ENCODE measurements at regions not wholly inside any gene's neighbourhood (a gene's known extent, or its start where the extent isn't known, plus 50 kb on each side); places are given as distances from the start of the nearest gene placed in this dataset.

DNA sequence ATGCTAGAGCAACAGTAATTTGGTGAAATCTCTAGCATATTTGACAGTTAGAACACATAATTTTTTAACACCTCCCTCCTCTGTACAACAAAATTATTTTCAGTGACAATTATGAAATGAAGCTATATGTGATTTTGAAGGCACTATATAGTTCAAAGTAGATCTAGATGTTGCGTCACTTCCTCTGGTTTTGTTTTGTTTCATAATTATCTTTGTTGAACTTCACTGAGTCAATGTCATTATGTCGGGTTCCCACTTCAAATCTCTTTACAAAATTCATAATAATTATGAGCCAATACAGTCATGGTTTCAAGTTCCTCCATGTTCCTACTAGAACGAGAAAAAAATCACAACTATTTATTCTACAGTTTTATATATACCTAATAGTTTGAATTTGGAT, 254.8 kb upstream of the PLXNA2 start:
- no peak for DNase-seq

DNA sequence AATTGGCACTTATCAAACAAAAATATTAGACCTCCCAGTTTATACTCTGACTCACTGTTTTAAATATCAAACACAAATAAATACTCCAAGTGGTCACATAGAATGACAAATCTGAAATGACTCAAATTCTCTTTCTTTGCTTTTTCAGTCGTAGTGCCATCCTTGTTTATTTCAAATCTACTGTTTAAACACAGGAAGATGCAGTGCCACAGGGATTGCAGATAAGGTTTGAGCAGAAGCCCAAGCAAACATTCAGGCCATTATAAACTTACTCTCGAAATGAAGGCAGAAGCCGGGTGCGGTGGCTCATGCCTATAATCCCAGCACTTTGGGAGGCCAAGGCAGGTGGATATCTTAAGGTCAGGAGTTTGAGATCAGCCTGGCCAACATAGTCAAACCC, 255.4 kb upstream of the PLXNA2 start:
- DNase-seq (no peak), ATAC-seq (no peak)
- intact Hi-C loops (cut with DNase I, micrococcal nuclease) = no loop called here

More for the DNA sequence above, 254.8 kb upstream of the PLXNA2 start:
- ATAC-seq = no peak
- intact Hi-C loops (cut with DNase I, micrococcal nuclease) = no loop called here

DNA sequence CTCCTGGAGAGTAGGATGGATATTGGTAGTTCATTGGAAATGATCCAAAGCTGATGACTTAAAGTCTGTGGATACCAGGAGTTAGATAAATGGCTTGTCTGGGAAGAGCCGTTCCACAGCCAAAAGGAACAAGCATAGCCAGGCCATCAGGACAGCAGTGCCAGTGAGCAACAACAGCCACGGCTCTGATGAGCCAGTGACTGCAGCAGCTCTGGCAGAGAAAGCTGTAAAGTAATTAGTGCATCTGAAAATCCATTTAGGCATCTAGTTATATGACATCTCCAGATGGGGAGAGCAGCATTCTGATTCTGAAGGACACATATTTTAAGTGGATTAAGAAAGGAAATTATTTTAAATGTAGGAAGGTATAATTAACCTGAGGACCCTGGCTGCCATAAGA, 256.2 kb upstream of the PLXNA2 start:
- DNase-seq (no peak), ATAC-seq (no peak)
- intact Hi-C loops (cut with DNase I, micrococcal nuclease) = no loop called here

DNA sequence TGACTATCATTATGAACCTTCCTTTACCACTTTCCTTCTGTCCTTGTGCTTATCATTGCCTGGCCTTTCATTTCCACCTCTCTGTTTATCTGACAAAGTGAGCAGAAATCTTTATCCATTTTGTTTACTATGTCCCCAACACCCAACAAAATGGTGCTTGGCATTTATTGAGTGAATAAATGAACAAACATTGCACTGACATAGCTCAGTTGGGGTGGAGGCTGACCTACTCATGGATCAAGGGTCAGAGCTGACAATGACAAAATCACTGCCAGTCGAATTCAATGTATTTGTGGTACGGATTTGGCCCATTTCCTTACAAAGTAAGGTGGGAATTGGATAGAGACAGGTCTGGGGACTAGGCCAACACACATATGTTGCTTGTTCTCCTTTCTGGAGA, 257.4 kb upstream of the PLXNA2 start:
- intact Hi-C loops (cut with DNase I, micrococcal nuclease) = no loop called here
- no peak for ATAC-seq

DNA sequence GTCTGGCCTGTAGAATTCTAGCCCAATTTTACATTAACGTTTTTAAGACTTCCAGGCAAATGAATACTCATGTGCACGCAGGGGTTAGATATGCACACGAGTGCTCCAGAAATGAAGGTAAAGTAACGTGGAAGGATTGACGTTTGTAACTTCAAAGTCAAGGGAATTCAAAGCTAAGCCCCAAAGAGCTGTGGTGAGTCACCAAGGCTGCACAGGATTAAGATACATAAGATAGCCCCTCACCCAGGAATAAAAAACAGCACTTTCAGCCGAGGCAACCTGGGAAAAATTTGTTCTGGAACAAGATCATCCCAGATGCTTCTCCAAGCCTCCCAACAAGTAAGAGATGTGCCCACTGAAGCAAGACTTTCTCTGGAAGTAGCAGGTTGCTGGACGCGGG, 259.6 kb upstream of the PLXNA2 start:
- intact Hi-C loops (cut with DNase I, micrococcal nuclease) = no loop called here
- ATAC-seq (no peak), DNase-seq (no peak)

More for the DNA sequence above, 257.4 kb upstream of the PLXNA2 start:
- no peak for DNase-seq

DNA sequence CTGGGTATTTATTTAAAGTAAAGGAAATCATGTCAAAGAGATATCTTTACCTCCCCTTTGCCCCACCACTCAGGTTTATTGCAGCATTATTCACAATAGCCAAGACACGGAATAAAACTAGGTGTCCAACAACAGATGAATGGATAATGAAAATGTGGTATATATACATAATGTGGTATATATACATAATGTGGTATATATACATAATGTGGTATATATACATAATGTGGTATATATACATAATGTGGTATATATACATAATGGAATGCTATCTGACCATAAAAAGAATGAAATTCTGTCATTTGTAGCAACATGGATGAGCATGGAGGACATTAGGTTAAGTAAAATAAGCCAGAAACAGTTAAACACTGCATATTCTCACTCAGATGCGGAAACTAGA, 262.6 kb upstream of the PLXNA2 start:
- no peak for ATAC-seq
- no peak for DNase-seq
- intact Hi-C loops (cut with DNase I, micrococcal nuclease) = no loop called here

DNA sequence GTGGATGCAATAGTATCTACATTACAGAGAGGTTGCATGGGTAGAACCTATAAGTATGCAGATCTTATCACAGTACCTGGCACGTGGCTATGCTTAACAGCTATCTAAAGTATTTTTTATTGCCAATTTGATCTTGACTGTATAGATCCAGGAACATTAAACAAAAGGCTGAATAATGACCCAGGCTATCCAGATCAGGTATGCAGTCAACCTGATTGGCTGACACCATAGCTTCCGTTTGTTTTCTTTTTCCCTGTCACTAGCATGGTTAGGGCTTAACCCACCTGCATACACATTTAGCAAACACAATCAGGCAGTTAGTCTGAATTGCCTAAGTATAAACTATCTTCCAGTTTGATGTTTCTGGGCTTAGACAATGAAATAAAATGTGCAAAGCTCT, 264.9 kb upstream of the PLXNA2 start:
- DNase-seq (no peak), ATAC-seq (peak; percentile 70)
- intact Hi-C loops (cut with DNase I, micrococcal nuclease) = no loop called here

DNA sequence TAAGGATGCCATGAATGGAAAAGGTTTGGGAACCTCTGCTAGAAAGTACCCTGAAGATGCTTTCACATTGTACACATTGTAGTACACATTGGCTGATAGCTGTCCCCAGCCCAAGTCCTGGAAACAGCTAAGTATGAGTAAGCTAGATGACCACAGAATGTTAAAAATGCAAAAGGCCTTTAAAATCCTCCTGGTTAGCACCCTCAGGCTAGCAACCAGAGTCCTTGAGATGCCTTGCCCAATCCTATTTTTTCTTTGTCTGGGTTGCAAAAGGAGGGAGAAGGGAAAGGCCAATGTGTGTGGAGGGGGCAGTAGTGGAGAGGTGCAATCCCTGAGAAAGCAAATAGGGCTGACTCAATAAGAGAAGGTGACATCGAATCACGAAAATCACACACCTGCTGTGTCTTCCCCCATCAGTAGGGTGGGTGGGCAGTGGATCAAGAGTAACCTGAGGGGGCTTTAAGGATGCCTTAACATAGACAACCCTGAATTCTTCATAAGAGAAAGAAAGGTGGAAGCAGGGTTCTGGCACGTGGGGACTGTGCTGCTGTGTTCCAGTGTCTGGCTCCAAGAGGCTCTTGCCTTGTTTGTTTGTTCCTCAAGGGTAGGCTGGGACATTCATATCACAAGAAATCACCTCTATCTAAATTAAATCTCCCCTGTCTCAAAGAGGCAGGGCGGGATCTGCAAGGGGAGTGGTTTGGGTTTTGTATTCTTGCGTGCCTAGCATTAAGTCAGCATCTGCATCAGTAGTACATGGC, 266.2 kb upstream of the PLXNA2 start:
- ATAC-seq (no peak), DNase-seq (no peak)
- intact Hi-C loops (cut with DNase I, micrococcal nuclease) = no loop called here

DNA sequence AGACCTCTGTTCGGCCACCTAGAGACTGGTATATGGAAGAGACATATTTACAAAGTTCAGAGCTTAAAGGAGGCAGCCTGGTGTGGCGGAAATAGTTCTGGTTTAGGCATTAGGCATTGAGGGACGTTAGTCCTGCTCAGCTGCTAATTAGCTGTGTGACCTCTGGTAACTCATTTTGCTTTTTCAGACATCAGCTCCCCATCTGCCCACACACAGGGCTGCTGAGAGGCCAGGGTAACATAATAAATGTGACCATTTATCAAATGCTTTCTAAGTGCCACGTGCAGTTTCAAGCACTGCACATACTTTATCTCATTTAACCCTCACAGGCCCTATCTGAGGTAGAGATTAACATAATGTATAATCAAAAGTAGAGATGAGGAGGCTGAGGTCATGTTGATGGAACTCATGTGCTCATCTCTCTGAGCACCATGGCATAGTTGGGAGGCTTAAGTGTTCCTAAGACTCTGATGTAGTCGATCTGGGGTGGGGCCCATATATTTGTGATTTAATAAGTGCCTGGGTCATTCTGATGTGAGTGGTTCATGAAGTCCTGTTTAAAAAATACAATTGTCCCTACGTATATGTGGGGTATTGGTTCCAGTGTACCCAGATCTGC, 267.2 kb upstream of the PLXNA2 start:
- ATAC-seq (no peak), DNase-seq (no peak)
- intact Hi-C loops (cut with DNase I, micrococcal nuclease) = no loop called here

DNA sequence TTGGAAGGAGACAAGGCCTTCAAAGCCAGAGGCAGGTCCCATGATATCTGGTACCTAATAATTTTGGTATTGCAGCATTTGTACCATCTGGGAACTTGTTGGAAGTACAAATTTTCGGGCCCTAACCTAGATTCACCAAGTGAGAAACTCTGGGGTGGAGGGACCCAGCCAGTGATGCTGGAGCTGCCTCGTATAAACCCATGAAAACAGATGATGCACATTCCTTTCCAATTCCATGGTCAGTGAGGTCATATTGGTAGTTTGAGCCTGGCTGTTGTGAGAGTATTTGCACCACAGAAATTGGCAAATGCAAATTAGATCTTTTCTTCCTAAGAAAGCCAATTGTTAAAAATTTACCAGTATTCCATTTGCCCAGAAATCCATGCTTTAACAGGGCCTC, 269.6 kb upstream of the PLXNA2 start:
- ATAC-seq = no peak
- no peak for DNase-seq
- intact Hi-C loops (cut with DNase I, micrococcal nuclease) = no loop called here

DNA sequence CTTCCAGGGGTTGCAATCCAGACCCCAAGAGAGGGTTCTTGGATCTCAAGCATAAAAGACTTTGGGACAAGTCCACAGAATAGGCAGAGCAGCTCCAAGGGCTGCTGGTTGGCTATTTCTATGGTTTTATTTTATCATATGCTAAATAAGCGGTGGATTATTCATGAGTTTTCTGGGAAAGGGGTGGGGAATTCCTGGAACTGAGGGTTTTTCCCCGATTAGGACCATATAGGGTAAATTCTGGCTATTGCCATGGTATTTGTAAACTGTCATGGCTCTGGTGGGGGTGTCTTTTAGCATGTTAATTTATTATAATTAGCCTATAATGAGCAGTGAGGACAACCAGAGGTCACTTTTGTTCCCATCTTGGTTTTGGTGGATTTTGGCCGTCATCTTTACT, 270.9 kb upstream of the PLXNA2 start:
- intact Hi-C loops (cut with DNase I, micrococcal nuclease) = no loop called here
- no peak for DNase-seq
- no peak for ATAC-seq

DNA sequence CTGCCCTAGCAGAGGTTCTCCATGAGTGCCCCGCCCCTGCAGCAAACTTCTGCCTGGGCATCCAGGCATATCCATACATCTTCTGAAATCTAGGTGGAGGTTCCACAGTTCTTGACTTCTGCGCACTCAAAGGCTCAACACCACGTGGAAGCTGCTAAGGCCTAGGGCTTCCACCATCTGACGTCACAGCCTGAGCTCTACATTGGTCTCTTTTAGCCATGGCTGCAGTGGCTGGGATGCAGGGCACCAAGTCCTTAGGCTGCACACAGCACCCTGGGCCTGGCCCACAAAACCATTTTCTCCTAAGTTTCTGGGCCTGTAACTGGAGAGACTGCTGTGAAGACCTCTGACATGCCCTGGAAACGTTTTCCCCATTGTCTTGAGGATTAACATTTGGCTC, 272.6 kb upstream of the PLXNA2 start:
- DNase-seq (no peak), ATAC-seq (no peak)
- intact Hi-C loops (cut with DNase I, micrococcal nuclease) = no loop called here

DNA sequence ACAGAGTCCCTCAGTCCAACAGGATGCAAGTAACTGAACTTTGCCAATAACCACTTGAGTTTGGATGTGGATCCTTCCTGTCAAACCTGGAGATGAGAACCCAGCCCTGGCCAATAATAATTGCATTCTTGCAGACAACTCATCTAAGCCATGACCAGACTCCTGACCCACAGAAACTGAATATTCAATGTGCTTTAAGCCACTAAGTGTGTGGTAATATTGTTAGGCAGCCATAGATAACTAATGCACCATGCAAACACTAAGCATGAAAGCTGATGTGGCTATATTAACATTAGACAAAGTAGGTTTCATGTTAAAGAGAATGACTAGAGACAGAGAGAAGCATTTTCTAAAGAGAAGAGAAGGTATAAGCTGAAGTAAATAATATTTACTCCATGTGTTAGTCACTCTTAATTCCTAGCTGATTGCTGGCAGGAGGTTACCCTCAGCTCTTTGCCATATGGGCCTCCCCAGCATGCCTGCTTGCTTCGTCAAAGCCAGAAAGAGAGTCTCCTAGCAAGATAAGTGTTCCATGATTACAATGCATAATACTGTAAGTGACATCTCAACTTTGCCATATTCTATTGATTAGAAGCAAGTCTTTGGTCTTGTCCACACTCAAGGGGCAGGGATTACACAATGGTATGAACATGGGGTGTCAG, 276.4 kb upstream of the PLXNA2 start:
- no peak for ATAC-seq
- no peak for DNase-seq
- intact Hi-C loops (cut with DNase I, micrococcal nuclease) = no loop called here

DNA sequence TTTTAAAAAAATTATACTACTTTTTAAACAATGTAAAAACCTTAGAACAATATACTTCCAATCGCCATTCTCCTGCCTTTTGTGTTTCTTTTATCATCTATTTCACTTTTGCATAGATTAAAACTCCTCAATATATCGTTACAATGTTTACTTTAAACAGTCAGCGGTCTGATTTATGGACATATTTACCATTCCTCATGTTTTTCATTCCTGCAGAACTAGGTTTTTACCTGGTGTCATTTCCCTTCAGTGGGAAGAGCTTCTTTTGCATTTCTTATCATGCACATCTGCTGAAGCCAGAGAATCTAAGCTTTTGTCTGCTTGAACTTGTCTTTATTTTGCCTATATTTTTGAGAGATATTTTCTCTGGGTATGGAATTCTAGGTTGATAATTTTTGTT, 277.4 kb upstream of the PLXNA2 start:
- DNase-seq (no peak), ATAC-seq (no peak)
- intact Hi-C loops (cut with DNase I, micrococcal nuclease) = no loop called here

DNA sequence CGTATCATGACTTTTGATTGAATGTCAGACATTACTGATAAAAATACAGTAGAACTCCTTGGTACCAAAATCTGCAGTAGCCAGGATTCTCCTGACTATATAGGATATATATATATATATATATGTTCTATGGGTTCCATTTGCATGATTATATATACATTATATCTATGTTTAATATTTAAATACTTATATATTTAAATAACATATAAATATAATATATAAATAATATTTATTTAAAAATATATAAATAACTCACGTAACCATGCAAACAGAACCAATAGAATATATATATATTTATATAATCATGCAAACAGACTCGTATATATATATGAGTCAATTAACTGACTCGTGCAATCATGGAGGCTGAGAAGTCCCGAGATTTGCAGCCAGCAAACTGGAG, 278.8 kb upstream of the PLXNA2 start:
- no peak for ATAC-seq
- no peak for DNase-seq
- intact Hi-C loops (cut with DNase I, micrococcal nuclease) = no loop called here

DNA sequence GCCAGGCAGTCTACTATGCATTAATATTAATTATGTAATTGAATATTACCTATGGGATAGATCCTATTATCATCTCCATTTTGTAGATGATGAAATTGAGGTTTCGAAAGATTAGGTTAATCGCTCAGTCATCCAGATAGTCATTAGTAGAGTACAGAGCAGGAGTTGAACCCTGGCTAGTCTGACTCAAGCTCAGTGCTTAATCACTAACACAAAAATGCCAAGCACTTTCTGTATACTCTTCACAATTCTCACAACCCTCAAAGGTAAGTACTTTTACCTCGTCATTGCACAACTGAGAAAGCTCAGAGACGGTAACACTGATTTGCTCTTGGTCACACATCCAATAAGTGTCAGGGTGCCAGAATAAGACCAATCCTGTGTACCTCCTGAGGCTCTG, 280.2 kb upstream of the PLXNA2 start:
- no peak for ATAC-seq
- no peak for DNase-seq
- intact Hi-C loops (cut with DNase I, micrococcal nuclease) = no loop called here

DNA sequence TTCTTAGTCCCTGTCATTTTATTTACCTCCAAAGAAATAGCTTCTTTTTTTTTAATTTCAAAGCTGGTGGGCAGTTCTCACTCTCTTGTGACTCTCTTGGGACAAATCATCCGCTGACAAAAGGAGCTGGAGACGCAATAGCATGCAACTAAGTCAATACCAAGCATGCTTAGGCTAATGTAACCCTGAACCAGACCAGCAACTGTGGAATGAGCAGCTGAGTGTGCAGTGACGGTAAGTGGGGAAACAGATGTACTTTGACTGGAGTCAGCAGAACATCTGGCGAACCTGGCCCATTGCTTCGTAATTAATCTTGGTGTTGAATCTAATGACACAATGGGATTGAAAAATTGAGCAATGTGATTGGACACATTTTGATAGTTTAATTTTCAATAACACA, 280.7 kb upstream of the PLXNA2 start:
- intact Hi-C loops (cut with DNase I, micrococcal nuclease) = no loop called here
- no peak for DNase-seq
- no peak for ATAC-seq

DNA sequence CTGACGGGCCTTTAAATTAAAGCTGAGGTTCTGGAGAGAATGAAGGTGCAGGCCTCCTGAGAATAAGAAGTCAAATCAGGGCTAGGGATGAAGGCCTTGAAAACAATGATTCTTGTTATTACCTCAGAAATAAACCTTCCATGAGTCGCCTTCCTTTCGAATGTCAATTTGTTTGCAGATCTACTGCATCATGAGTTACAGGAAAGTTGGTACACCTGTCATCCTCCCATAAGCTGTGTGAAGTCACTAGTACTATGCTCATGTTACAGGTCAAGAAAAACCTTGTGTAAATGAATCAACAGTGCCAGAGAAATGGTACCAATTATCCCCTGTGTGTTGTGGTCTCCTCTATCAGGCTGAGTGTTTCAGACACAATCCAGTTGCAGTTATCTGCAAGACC, 281.2 kb upstream of the PLXNA2 start:
- DNase-seq (no peak), ATAC-seq (no peak)
- intact Hi-C loops (cut with DNase I, micrococcal nuclease) = no loop called here

DNA sequence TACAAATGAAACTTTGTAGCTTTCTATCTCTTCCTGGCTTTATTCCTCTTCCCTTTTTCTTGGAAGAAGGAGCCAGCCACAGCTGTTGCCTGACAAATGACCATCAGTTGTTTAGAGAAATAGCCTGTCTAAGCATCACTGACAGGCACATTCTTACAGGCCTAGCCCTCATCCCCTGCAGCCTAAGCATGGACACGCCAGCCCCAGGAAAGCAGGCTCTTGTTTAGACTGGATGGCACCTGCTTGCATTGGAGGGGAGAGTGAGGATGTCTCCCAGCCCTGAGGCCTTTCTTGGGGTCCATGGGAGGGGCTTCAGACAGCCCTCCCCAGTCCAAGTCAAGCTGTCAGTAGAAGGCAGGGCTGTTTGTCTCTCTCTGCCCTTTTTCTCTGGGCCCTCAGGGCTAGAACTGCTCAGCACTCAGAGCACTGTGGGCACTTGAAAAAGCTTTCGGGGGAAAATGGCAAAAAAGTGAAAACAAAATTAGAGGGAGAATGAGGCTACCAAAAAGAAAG, 282.5 kb upstream of the PLXNA2 start:
- intact Hi-C loops (cut with DNase I, micrococcal nuclease) = no loop called here
- DNase-seq (no peak), ATAC-seq (no peak)

DNA sequence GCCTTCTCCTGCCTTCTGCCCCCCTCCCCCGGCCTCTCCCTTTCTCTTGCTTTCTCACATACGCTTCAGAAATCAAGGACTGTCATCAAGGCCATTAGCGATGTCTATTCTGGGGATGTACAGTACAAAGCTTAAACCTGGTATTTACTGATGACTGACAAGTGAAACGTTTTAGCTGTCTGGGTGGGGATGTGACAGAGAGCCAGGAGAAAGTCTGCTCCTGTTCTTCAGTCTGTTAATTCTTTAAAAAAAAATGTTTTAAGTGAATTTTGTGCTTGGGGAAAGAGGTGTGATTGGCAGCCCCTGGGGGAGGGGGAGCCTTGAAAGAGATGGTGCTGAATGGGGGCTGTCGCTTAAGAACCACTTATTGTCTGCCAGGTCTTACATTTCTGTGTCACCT, 283.0 kb upstream of the PLXNA2 start:
- ATAC-seq (no peak), DNase-seq (no peak)
- intact Hi-C loops (cut with DNase I, micrococcal nuclease) = no loop called here

Measured in left colon (tissue), 2 donors.